ENCODE measurements at regions not wholly inside any gene's neighbourhood (a gene's known extent, or its start where the extent isn't known, plus 50 kb on each side); places are given as distances from the start of the nearest gene placed in this dataset.

DNA sequence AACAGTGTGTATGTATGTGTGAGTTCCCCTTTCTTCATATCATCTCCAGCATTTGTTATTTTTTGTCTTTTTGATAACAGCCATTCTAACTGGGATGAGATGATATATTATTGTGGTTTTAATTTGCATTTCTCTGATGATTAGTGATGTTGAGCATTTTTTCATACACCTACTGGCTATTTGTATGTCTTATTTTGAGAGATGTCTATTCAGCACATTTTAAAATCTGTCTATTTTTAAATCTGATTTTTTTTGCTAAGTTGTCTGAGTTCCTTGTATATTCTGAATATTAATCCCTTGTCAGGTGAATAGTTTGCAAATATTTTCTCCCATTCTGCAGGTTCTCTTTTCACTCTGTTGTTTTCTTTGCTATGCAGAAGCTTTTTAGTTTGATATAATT, 469.1 kb downstream of the FUT8 start:
- H3K9me3 Mint-ChIP-seq = peaks cover 12% of the 10 kb centered on the region
- H3K4me1 ChIP-seq = no peaks in the 10 kb centered on the region
- no peak overlapping the region for H3K27ac ChIP-seq
- H3K36me3 Mint-ChIP-seq = no peaks in the 10 kb centered on the region
- H3K79me2 ChIP-seq (ENCODE audit: low read depth) = no peaks in the 10 kb centered on the region
- H3K9me3 ChIP-seq (ENCODE audit: low read depth) = peaks cover 6% of the 10 kb centered on the region
- no peak overlapping the region for H3K4me3 Mint-ChIP-seq
- H3K4me3 ChIP-seq = no peak overlapping the region
- H3K9ac ChIP-seq = no peak overlapping the region
- H3K4me2 ChIP-seq = no peak overlapping the region
- TF ChIP-seq CTCF (IDR thresholded peaks at IDR 0.05) (no peak), EZH2 (IDR thresholded peaks at IDR 0.05) (no peak), EZH2phosphoT487 (IDR thresholded peaks at IDR 0.05) (no peak)
- H2AFZ ChIP-seq (replicated peaks) = no peak overlapping the region
- no peak overlapping the region for H3K27ac Mint-ChIP-seq
- H3K27me3 ChIP-seq = no peaks in the 10 kb centered on the region
- H3K4me1 Mint-ChIP-seq = no peaks in the 10 kb centered on the region
- H3K27me3 Mint-ChIP-seq (ENCODE audit: insufficient read depth, low read depth) = no peaks in the 10 kb centered on the region
- no peaks in the 10 kb centered on the region for H4K20me1 ChIP-seq (ENCODE audit: low read depth)
- H3F3A ChIP-seq (ENCODE audit: low read depth) = no peaks in the 10 kb centered on the region
- DNase-seq (ENCODE audit: low spot score) = no peak
- no peaks in the 10 kb centered on the region for H3K36me3 ChIP-seq

DNA sequence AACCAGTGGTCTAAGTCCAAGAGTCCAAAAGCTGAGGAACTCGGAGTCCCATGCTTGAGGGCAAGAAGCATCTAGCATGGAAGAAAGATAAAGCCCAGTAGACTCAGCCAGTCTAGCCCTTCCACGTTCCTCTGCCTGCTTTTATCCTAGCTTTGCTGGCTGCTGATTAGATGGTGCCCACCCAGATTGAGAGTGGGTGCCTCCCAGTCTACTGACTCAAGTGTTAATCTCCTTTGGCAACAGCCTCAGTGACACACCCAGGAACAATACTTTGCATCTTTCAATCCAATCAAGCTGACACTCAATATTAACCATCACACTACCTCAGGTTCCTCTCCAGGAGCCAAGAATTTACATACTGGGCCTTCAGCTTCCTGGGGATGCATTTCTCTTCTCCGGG, 476.1 kb downstream of the FUT8 start:
- no peak for TF ChIP-seq EZH2 (IDR thresholded peaks at IDR 0.05)
- TF ChIP-seq EZH2phosphoT487 (IDR thresholded peaks at IDR 0.05) = no peak
- TF ChIP-seq CTCF (IDR thresholded peaks at IDR 0.05) = no peak
- Mint-ChIP-seq H3K9me3 (peaks cover 4% of the 10 kb centered on the region), H3K4me1 (no peaks in the 10 kb centered on the region), H3K27ac (no peak overlapping the region), H3K27me3 (ENCODE audit: insufficient read depth, low read depth) (no peaks in the 10 kb centered on the region), H3K4me3 (no peak overlapping the region), H3K36me3 (no peaks in the 10 kb centered on the region)
- no peak overlapping the region for H2AFZ ChIP-seq (replicated peaks)
- no peak for DNase-seq (ENCODE audit: low spot score)
- H3K9ac ChIP-seq = no peak overlapping the region
- H3K4me1 ChIP-seq = no peaks in the 10 kb centered on the region
- no peaks in the 10 kb centered on the region for H3K9me3 ChIP-seq (ENCODE audit: low read depth)
- no peaks in the 10 kb centered on the region for H3K79me2 ChIP-seq (ENCODE audit: low read depth)
- no peak overlapping the region for H3K4me2 ChIP-seq
- H3K4me3 ChIP-seq = no peak overlapping the region
- H3K27me3 ChIP-seq = no peaks in the 10 kb centered on the region
- H3K27ac ChIP-seq = no peak overlapping the region
- H3F3A ChIP-seq (ENCODE audit: low read depth) = no peaks in the 10 kb centered on the region
- H4K20me1 ChIP-seq (ENCODE audit: low read depth) = no peaks in the 10 kb centered on the region
- H3K36me3 ChIP-seq = no peaks in the 10 kb centered on the region

GRCh38 chr14:65892315-65892714, 479.8 kb downstream of the FUT8 start:
- Histone ChIP-seq H3K36me3 (no peaks in the 10 kb centered on the region), H3K27me3 (no peaks in the 10 kb centered on the region), H3K9me3 (ENCODE audit: low read depth) (no peaks in the 10 kb centered on the region), H3K27ac (no peak overlapping the region), H3F3A (ENCODE audit: low read depth) (no peaks in the 10 kb centered on the region), H3K4me1 (no peaks in the 10 kb centered on the region), H2AFZ (replicated peaks) (peak overlapping the region; percentile 45), H3K4me3 (no peak overlapping the region), H3K4me2 (no peak overlapping the region), H3K79me2 (ENCODE audit: low read depth) (no peaks in the 10 kb centered on the region), H4K20me1 (ENCODE audit: low read depth) (no peaks in the 10 kb centered on the region), H3K9ac (no peak overlapping the region)
- Mint-ChIP-seq H3K4me1 (no peaks in the 10 kb centered on the region), H3K27me3 (ENCODE audit: insufficient read depth, low read depth) (no peaks in the 10 kb centered on the region), H3K36me3 (no peaks in the 10 kb centered on the region), H3K9me3 (peaks cover 14% of the 10 kb centered on the region), H3K4me3 (no peak overlapping the region), H3K27ac (no peak overlapping the region)
- DNase-seq (ENCODE audit: low spot score) = no peak
- TF ChIP-seq CTCF (IDR thresholded peaks at IDR 0.05) = no peak
- no peak for TF ChIP-seq EZH2phosphoT487 (IDR thresholded peaks at IDR 0.05)
- TF ChIP-seq EZH2 (IDR thresholded peaks at IDR 0.05) = no peak

- Mint-ChIP-seq H3K4me1 (no peaks in the 10 kb centered on the region), H3K36me3 (peaks cover 2% of the 10 kb centered on the region), H3K27ac (no peak overlapping the region), H3K4me3 (no peak overlapping the region), H3K9me3 (peaks cover 24% of the 10 kb centered on the region), H3K27me3 (ENCODE audit: insufficient read depth, low read depth) (peaks cover 5% of the 10 kb centered on the region)
- Histone ChIP-seq H3K9ac (no peak overlapping the region), H3K27ac (no peak overlapping the region), H3K4me1 (no peaks in the 10 kb centered on the region), H3K4me2 (no peak overlapping the region), H2AFZ (replicated peaks) (no peak overlapping the region), H3K79me2 (ENCODE audit: low read depth) (no peaks in the 10 kb centered on the region), H3K27me3 (no peaks in the 10 kb centered on the region), H3K9me3 (ENCODE audit: low read depth) (no peaks in the 10 kb centered on the region), H3K36me3 (no peaks in the 10 kb centered on the region), H4K20me1 (ENCODE audit: low read depth) (no peaks in the 10 kb centered on the region), H3F3A (ENCODE audit: low read depth) (no peaks in the 10 kb centered on the region), H3K4me3 (no peak overlapping the region)
- DNase-seq (ENCODE audit: low spot score) = no peak
- TF ChIP-seq CTCF (IDR thresholded peaks at IDR 0.05) (no peak), EZH2phosphoT487 (IDR thresholded peaks at IDR 0.05) (no peak), EZH2 (IDR thresholded peaks at IDR 0.05) (no peak)
Measured at GRCh38 chr14:65900164-65900563, 487.6 kb downstream of the FUT8 start.

Data from neural progenitor cell (in vitro differentiated cells).